ENCODE measurements at regions not wholly inside any gene's neighbourhood (a gene's known extent, or its start where the extent isn't known, plus 50 kb on each side); places are given as distances from the start of the nearest gene placed in this dataset.

- DNase-seq (ENCODE audit: low read depth), result peak; percentile 63
These were observed 378.2 kb upstream of the AZI2 start for GRCh38 chr3:28726840-28727239.

GRCh38 chr3:28727307-28727706 is 378.7 kb upstream of the AZI2 start:
- DNase-seq (ENCODE audit: low read depth), result no peak

- no peak for DNase-seq (ENCODE audit: low read depth)
These were observed 389.8 kb upstream of the AZI2 start for GRCh38 chr3:28738425-28738824.

GRCh38 chr3:28739647-28740046 is 391.0 kb upstream of the AZI2 start:
- DNase-seq (ENCODE audit: low read depth), result no peak

GRCh38 chr3:28743271-28743670 is 394.6 kb upstream of the AZI2 start:
- no peak for DNase-seq (ENCODE audit: low read depth)

- peak; percentile 42 for DNase-seq (ENCODE audit: low read depth)
These were observed 395.2 kb upstream of the AZI2 start for GRCh38 chr3:28743831-28744230.

- DNase-seq (ENCODE audit: low read depth), result peak; percentile 47
These were observed 396.8 kb upstream of the AZI2 start for GRCh38 chr3:28745436-28745835.

- DNase-seq (ENCODE audit: low read depth), result peak; percentile 97
These were observed 397.4 kb upstream of the AZI2 start for GRCh38 chr3:28745916-28746617.

- DNase-seq (ENCODE audit: low read depth), result no peak
These were observed 398.4 kb upstream of the AZI2 start for GRCh38 chr3:28746990-28747389.

- DNase-seq (ENCODE audit: low read depth), result no peak
These were observed 403.2 kb upstream of the AZI2 start for GRCh38 chr3:28751864-28752263.

- DNase-seq (ENCODE audit: low read depth), result no peak
These were observed 403.7 kb upstream of the AZI2 start for GRCh38 chr3:28752290-28752689.

- DNase-seq (ENCODE audit: low read depth), result no peak
These were observed 407.4 kb upstream of the AZI2 start for GRCh38 chr3:28756056-28756455.

GRCh38 chr3:28758115-28758514 is 409.5 kb upstream of the AZI2 start:
- DNase-seq (ENCODE audit: low read depth), result no peak

GRCh38 chr3:28761375-28761774 is 412.8 kb upstream of the AZI2 start:
- no peak for DNase-seq (ENCODE audit: low read depth)

- DNase-seq (ENCODE audit: low read depth), result no peak
These were observed 416.6 kb upstream of the AZI2 start for GRCh38 chr3:28765194-28765593.

- DNase-seq (ENCODE audit: low read depth), result no peak
These were observed 419.8 kb upstream of the AZI2 start for GRCh38 chr3:28768439-28768838.

GRCh38 chr3:28777806-28778475 is 429.3 kb upstream of the AZI2 start:
- DNase-seq (ENCODE audit: low read depth), result no peak

- no peak for DNase-seq (ENCODE audit: low read depth)
These were observed 431.9 kb upstream of the AZI2 start for GRCh38 chr3:28780480-28780879.

- DNase-seq (ENCODE audit: low read depth), result no peak
These were observed 432.4 kb upstream of the AZI2 start for GRCh38 chr3:28781053-28781452.

GRCh38 chr3:28786446-28786845 is 437.8 kb upstream of the AZI2 start:
- no peak for DNase-seq (ENCODE audit: low read depth)

- DNase-seq (ENCODE audit: low read depth), result no peak
These were observed 439.9 kb upstream of the AZI2 start for GRCh38 chr3:28788571-28788970.

- DNase-seq (ENCODE audit: low read depth), result peak; percentile 89
These were observed 443.2 kb upstream of the AZI2 start for GRCh38 chr3:28791713-28792255.

- DNase-seq (ENCODE audit: low read depth), result no peak
These were observed 444.0 kb upstream of the AZI2 start for GRCh38 chr3:28792604-28793003.
